ENCODE measurements at regions not wholly inside any gene's neighbourhood (a gene's known extent, or its start where the extent isn't known, plus 50 kb on each side); places are given as distances from the start of the nearest gene placed in this dataset.

GRCh38 chr6:214428-214827 lies 77.9 kb upstream of the DUSP22 start:
- TF ChIP-seq EZH2 (IDR thresholded peaks at IDR 0.05; ENCODE audit: borderline replicate concordance, low read depth, low read length, poor library complexity, severe bottlenecking) (no peak), CTCF (conservative IDR thresholded peaks at IDR 0.05; ENCODE audit: low read depth, low read length) (no peak)

All from A673 (cell line).